IMR-90 (cell line): ENCODE measurements at regions not wholly inside any gene's neighbourhood (a gene's known extent, or its start where the extent isn't known, plus 50 kb on each side); places are given as distances from the start of the nearest gene placed in this dataset.
A peak's percentile ranks its signal among the peaks of the same experiment; 100 is the strongest.

Experiments
- BHLHE40 ChIP-seq: fragments of 150-350 bp; IDR thresholded peaks from 2 replicates; pipeline ENCODE4 v1.6.1; 2016; ENCODE audit warnings: mild to moderate bottlenecking, low read depth, low read length
- CEBPB ChIP-seq: IDR thresholded peaks from 2 replicates; pipeline ENCODE4 v1.6.1; 2012; ENCODE audit warnings: low read depth, low read length, improper control_type of control experiment
- CTCF ChIP-seq: conservative IDR thresholded peaks from 2 replicates; pipeline ENCODE4 v1.5.1; 2012; ENCODE audit warnings: mild to moderate bottlenecking, low read depth, low read length, improper control_type of control experiment
- MXI1 ChIP-seq: IDR thresholded peaks from 2 replicates; pipeline ENCODE4 v1.6.1; 2012; ENCODE audit warnings: low read depth, mild to moderate bottlenecking, low read length, moderate library complexity, borderline replicate concordance
- POLR2A ChIP-seq: IDR thresholded peaks from 2 replicates; pipeline ENCODE4 v1.6.1; 2012; ENCODE audit warnings: mild to moderate bottlenecking, low read depth, low read length
- USF2 ChIP-seq: fragments of 150-350 bp; IDR thresholded peaks from 2 replicates; pipeline ENCODE4 v1.6.1; 2017; ENCODE audit warnings: mild to moderate bottlenecking, antibody characterized with exemption, low read length, low read depth

GRCh38 chr11:105229257-105229656 is 89.7 kb upstream of the CARD18 start:
- TF ChIP-seq POLR2A (no peak), CTCF (no peak), BHLHE40 (no peak), USF2 (no peak), MXI1 (no peak), CEBPB (peak; percentile 95)
